Gastrocnemius medialis (tissue), 4 donors: ENCODE measurements at regions not wholly inside any gene's neighbourhood (a gene's known extent, or its start where the extent isn't known, plus 50 kb on each side); places are given as distances from the start of the nearest gene placed in this dataset.
"Not testable (repeated sequence)": the region's sequence is repeated elsewhere in the genome, so short reads cannot be mapped to it uniquely, and the experiment has no call there.

Experiments used
- CTCF ChIP-seq, 5 experiments: fragments of 450-650 bp in 3 of 5; fragments of 200-600 bp in 2 of 5; sonication (generic) in 2 of 5; IDR thresholded peaks in 4 of 5; conservative IDR thresholded peaks in 1 of 5; 1 replicate in 4 of 5; 2 replicates in 1 of 5; pipeline ENCODE4 v1.5.1; 2016 to 2019; ENCODE audit warnings: antibody characterized with exemption in 5 of 5, mild to moderate bottlenecking in 3 of 5, moderate library complexity in 3 of 5
- POLR2A ChIP-seq, 2 donors: fragments of 450-650 bp; IDR thresholded peaks; one replicate each; pipeline ENCODE4 v1.6.1; 2017; ENCODE audit warnings: antibody characterized with exemption in 2 of 2, mild to moderate bottlenecking in 2 of 2, moderate library complexity in 2 of 2

GRCh38 chr2:97405172-97405737, 184.4 kb downstream of the ANKRD36B start:
- not testable (repeated sequence) for TF ChIP-seq CTCF (IDR thresholded peaks at IDR 0.05 in 4 of 5, conservative IDR thresholded peaks at IDR 0.05 in 1 of 5); POLR2A (IDR thresholded peaks at IDR 0.05)
